NCI-H446 (cell line): ENCODE measurements at regions not wholly inside any gene's neighbourhood (a gene's known extent, or its start where the extent isn't known, plus 50 kb on each side); places are given as distances from the start of the nearest gene placed in this dataset.

ENCODE experiments used
- DNase-seq, 2 experiments: peaks; one replicate each; lab custom pipeline; 2025; lab: John Stamatoyannopoulos, UW

DNA sequence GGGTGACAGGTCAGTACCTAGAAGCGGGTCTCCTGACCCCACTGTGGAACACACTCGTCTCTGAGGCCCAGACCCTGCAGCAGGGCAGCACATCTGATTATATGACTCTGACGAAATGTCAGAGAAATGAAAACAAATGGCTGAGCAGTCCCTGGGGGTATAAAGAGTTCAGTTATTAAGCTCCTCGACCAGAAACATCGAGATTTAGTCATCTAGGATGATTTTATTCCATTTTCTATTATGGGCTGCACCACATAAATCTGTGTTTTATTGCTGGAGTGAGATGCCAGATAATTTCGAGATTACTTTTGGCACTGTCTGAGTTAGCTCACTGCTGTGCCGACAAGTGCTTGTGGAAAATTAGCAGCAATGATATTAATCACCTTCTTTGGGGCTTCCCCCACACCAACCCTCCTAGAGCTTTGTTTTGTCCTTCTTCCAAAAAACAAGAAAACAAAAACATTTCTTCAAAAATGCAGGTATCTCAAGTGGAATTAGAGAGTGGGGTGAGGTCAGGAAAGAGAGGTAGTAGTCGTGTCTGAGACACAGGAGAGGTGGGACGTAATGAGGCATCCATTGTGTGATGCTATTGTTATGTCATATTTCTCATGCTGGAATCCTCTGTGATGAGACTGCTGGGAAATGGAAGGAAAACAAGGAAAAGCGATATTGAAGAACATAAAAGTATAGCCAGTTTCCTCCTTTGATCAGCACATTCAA lies 495.5 kb downstream of the DMAC1 start:
- DNase-seq, result no peak

DNA sequence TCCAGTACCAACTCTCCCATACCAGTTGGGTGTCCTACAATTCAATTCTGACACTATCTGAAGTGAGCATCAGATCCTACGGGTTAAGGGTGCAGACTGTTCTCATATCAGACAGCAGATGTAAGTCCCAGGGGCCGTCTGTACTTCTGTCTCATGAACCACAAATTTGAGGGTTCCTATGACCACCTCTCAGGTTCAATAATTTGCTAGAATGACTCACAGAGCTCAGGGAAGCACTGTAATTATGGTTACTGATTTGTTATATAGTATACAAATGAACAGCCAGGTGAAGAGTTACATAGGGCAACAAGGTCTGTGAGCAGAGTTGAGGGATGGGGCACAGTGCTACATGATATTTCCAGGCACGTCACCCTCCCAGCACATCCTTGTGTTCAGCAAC lies 499.1 kb downstream of the DMAC1 start:
- no peak for DNase-seq

DNA sequence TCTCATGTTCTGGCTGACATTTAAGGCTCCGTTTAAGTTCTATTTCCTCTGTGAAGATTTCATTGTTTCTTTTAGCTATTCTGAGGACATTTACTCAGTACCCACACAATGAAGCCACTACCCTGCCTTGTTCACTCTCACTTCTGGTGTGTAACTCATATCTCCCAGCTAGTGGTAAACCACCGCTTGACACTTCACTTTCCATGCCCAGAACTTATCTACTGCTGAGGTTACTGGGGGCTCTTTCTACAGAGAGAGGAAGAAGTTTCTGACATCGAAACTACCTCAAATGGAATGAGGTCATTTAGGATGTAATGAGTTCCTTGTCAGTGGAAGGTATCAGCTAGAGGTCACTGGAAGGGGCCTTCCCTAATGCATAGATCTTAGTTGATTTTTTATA lies 501.5 kb downstream of the DMAC1 start:
- DNase-seq, result no peak

DNA sequence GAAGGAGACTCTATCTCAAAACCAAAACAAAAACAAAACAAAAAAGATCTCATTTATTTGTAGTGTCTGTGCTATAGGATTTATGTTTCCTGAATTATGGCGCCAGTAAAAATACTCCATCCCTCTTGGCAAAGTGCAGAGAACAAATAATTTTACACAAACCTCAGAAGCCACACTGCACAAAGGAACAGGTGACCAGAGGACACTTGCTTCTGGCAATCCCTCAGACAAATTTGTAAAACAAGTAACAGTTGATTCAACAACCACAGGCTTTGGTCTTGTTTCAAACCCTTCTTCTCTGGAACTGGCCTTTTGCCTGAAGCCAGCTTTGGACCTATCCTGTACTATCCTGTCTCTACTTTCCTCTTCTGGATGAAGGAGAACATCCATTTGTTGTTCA lies 502.1 kb downstream of the DMAC1 start:
- DNase-seq, result no peak

DNA sequence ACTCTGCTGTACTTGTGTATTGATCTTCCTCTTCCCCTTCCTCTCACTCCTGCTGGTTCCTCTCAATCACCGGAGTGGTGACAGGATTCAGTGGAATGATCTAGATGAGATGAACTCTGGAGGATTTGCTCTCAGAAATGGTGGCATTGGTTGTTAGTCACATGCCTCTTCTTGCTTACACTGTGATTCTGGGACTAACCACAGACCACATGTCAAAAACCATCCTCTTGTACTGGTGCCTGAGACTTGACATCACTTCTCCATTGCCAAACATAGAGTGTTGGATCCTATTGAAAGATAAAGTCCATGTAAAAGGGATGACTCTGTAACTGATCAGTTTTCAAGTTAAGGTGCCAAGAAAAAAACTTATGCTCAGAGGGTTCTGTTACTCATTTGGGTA lies 506.5 kb downstream of the DMAC1 start:
- DNase-seq, result no peak

DNA sequence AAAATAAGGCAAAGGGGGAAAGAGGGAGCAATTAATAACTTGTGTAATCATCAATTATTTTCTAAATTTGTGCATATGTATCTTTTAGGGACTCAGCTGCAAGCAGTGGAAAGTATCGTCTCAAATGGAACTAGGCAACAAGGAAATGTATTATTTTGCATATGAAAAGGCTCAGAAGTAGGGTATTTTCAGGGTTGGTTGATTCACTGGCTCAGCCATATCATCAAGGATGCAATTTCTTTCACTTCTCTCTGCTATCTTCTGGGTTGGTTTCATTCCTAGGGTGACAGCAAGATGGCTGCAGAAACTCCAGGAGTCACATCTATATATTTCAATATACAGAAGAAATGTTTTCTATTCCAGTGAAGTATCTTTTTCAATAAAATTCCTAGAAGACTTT lies 509.8 kb downstream of the DMAC1 start:
- no peak for DNase-seq

DNA sequence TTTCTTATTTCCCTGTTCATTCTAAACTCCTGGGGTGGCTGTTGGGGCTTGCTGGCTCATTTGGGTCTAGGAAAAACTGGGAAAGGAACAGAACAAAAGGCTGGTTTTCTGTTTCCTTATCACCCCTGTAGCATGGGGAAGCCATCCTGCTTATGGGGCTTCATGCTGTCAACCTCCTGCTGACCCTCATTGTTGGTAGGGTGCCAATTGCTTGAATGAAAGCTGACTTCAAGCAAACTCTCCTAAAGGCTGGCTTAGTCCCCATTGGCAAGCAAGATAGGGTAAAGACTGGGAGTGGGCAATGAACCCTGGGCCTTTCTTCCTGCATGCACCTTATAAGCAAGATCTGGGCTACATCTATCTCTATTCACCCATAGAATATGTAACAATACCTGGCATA lies 511.6 kb downstream of the DMAC1 start:
- DNase-seq, result no peak

DNA sequence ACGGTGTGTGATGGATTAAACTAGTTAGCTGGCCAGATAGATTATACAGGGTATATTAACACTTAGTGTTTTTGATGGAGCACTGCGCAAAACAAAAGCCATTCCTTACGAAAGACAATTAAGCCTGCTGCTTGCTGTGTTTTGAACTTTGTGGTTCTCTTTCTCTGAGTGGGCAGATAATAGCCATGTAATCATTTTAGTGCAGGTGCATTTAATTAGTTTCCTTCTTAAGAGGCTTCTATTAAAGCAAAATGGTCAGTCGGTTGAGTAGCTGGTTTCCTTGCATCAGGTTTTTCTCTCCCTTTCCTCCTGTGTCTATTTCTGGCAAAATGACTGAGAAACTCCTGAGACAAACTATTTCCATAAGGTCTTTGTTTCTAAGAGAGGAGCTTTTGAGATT lies 512.5 kb downstream of the DMAC1 start:
- no peak for DNase-seq

DNA sequence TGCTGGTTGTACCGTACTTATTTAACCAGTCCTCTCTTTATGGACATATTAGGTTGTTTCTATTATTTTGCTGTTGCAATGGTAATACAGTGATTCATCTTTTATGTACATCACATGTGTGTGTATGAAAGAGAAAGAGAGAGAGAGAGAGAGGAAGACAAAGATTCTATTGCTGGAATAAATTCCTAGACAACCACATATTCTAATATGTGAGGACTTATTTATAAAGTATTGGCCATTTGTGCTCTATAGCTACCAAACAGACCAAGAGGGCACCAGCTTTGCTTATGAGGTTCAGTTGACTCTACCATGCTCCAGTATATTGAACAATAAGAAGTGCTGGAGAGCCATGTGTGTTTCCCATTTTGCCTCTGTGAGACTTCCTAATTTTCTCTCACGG lies 513.5 kb downstream of the DMAC1 start:
- DNase-seq, result no peak

DNA sequence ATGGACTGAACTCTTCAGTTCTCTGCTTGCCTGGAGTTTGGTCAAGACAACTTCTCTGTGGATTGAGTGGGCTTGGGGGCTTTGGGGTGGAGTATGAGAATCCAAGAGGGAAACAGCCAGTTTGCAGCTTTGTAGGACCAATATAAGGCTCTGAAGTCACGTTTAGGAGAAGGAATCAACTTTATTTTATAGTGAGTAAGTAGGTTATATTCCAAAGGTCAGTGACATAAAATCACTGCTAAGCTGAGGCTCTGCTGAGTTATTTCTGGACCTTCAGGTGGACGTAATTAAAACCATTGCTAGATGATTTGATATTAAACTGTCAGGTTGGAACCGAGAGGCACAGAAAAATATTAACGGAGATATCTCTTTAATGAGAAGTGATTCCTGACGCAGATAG lies 514.4 kb downstream of the DMAC1 start:
- no peak for DNase-seq

DNA sequence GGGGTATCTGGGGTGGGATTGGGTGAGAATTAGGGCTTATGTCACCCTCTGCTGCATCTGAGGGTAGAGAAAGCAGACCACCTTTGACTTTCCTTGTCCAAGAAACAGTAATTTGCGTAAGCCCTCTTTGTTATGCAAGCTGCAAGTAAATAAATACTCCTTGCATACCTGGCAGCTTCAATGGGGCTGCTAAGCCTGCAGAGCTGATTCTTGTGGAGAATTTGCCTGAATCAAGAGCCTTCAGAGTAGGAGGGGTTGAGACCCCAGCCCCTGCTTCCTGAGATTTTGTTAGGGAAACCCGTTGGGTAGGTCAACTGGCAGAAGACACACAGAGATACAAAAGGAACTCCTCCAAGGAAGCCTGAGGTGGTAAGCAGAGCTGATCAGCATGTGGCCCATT lies 515.1 kb downstream of the DMAC1 start:
- no peak for DNase-seq

DNA sequence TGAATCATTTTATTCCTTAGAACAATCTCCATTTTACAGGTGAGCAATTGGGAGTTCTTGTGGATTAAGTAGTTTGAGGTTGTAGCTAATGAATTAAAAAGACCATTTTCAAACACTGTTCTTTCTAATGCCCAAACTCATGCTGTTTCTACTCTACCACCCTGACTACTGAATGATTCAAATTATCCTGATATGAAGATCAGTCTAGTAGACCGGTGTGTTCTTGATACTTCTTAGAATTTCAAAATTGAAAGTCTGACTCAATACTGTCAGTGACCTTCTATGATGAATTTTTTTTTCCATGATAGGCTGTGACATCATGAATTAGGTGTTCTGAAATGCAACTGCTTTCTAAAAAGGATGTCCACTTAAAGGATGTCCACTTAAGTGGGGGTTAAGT lies 515.5 kb downstream of the DMAC1 start:
- DNase-seq, result no peak

DNA sequence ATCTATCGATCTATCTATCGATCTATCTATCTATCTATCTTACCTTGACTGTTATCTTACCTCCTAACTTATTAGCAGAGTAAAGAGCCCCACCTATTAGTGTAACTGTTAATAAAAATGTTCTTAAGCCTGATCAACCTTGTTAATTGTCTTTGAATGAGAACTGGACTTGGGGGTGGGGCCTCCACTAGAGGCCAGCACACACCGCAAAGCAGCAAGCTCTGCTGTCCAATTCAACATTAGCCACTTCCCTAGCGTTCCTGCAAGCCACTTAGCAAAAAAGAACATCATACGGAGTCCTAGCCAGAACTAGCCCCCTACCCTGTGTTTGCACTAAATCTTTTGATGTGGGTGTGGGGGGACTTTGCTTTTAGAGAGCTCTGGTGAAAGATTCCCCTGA lies 515.8 kb downstream of the KDM4C start:
- no peak for DNase-seq

DNA sequence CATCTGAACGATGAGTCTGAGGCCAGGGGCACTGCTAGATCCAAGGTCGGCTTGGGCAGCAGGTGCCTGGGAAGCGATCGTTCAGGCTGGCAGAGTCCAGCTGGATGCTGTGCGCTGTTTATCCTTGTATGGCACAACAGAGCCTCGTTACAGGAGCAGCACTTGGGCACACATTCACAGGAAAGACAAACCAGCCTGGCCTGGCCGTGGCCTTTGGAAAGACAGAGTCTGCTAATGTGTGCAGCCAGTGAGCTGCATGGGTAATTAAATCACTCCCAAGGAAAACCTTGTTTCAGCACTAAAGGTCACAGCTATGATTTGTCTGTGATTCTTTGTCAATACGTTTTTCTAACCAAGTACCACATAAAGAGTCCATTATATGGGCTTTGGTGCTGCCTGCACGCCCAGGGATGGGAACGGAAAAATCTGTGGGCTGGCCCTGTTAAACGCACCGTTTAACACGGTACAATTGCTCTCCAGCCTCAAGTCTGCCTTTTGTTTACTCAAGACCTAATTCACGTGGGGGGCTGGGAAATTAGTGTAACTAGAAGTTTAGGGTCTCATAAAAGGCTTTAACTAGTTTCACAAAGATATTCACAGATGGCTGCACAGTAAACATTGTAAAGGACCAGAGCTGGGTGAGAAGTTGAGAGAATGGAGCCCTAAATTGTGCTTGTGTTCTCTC lies 509.3 kb downstream of the KDM4C start:
- no peak for DNase-seq

DNA sequence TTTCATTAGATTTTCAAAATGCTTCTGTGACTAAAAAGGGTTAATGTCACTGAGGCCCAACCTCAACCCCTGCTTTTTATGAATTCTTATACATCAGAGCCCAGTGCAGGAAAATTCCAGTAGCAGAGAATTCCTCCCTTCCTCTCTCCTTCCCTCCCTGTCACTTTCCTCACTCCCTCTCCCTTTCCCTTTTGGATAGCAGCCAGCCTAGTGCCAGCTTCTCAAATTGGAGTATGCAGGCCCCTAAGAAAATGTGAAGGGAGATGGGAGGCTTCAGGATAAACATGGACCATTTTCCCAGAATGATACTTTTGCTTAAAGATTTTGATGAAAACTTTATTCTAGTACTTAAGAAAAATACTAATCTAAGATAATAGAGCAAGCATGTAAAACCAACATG lies 507.4 kb downstream of the KDM4C start:
- DNase-seq, result peak in 1 of 2 experiments; percentile 11

DNA sequence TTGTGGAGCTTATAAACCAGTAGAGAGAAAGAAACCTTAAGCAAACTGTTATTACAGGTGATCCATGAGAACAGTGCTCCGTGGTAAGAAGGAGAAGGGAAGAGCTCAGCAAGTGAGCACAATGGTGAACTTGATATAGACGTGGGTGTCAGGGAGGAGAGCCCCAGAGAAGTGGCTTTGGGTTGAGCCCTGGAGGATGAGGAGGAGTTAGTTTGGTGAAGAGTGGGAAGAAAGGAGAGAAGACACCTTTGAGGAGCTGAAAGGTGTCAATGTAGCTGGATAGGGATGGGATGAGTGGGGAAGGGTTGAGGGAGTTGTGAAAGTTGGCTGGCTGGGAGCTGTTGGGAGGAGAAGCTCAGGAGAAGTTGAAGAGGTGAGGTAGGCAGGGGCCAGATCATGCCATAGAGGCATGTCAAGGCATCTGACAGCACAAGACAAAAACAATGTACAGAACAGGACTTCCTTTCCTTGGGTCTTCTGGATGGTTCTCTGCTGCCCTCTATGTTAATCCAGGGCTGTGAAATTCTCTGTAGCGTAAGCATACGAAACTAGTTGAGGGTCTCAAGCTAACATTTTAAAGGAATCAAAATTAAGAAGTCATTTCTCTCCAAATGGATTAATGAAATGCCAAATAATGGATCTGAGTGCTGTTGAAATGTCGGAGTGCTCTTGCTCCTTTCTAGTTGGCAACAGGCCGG lies 501.9 kb downstream of the KDM4C start:
- no peak for DNase-seq

DNA sequence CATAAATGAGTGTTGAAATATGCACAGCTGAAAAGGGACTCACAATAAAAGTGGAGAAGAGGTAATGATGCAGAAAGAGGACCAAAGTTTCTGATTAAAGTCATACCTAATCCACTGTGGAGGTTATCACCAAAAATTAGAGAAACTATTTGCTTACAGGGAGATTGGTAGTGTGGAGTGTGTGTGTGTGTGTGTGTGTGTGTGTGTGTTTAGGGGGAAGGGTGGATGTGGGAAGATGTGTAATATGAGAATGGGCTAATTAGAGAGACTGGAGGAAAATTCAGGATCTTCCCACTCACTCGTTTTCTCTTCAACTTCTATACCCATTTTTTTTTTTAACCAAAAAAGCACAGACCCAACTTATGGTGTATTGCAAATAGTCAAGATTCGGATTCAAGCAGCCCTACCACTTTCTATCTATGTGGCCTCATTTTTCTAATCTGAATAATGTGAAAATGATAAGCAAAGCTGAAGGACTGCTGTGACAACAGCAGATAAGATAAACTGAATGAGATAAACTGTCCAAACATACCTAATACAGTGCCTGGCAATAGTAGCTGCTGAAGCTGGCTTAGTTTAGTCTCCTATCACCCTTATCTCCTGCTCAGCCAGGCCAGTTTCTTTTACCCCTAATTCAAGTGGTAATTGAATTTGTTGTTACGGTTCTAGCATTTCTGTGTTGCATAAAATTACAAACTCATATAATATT lies 501.1 kb downstream of the KDM4C start:
- DNase-seq, result no peak

DNA sequence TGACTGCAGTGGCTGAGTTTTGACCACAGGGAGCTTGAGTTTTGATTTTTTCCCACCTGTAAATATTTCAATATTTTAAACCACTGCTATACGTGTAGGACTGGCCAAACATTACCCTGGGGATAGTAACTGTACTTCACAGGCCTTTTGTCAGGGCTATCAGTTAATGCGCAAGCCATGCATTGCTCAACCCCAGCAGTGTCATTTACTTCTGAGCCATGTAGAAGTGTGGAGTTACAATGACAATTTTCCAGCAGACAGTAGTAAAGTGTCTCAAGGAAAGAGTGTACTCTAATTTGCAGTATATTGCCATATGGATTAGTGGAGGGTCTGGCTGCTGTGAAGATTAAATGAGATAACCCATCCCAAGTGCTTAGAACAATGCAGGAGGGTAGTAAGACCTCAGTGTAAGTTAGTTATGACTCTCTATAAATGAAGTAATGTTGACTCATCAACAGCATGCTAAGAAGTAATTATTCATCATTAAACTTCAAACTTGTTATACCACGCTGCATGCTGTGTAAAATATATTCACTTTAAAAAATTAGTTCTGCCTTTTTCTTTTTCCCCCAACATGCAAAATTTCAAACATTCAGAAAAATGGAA lies 489.2 kb downstream of the KDM4C start:
- no peak for DNase-seq

DNA sequence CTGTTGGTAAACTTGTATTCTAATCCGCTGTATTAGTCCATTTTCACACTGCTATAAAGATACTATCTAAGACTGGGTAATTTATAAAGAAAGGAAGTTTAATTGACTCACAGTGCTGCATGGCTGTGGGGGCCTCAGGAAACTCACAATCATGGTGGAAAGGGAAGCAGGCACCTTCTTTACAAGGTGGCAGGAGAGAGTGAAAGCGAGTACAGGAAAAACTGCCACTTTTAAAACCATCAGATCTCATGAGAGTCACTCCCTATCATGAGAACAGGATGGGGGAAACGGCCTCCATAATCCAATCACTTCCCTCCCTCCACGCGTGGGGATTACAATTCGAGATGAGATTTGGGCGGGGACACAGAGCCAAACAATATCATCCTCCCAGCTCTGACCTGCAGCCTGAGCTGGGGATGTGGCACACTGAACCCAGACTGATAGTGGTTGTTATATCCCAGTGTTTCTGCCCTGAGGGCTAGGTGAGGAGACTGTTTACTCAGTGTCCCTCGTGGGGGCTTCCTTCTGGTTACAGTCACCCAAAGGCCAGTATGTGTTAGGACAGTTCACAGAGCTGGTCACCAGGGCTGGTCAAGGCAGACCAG lies 488.3 kb downstream of the KDM4C start:
- DNase-seq, result no peak

DNA sequence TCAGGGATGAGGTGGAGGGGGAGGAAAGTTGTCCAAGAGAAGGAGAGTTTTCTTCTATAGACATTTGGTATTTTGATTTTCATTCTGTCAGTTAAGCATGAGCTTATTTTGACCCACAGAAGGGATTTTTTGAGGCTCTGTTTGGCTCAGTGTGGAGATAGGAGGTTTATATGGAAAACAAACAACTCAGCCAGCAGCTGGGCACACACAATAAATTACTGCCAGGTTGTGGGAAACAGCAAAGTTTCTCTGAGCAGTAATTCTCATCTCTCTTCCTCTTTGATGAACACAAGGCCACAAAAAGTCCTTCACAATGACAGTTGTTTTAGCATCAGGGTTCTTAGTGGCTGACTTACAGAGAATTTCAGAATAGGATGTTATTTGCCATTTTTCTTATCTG lies 486.1 kb downstream of the KDM4C start:
- no peak for DNase-seq

DNA sequence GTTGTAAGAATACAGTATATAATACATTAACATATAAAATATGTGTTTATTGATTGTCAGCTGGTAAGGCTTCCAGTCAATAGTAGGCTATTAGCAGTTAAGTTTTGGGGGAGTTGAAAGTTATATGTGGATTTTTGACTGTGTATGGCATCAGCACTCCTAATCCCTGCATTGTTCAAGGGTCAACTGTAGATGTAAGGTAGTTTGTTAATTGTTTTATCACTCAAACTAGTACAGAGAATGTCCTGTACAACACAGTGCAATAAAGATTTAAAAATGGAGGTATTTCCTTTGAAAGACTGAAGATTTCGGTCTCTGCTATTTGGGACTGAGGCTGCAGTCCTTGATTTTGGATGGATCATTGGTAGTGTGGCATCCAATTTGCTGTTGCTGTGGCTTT lies 484.4 kb downstream of the KDM4C start:
- no peak for DNase-seq

DNA sequence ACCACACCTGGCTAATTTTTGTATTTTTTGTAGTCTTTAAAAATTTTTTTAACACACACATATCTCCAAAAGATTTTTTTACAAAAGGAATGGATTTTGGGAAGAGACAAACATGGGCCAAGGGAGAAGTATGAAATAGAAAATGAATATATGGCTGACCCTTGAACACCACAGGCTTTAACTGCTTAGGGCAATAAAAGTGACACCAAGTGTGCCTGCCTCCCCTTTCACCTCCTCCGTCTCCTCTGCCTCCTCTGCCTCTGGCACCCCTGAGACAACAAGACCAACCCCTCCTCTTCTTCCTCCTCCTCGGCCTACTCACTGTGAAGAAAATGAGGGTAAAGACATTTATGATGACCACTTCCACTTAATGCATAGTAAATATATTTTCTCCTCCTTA lies 483.9 kb downstream of the KDM4C start:
- no peak for DNase-seq
